Stimulated activated CD4-positive, alpha-beta T cell treated with anti-CD3 and anti-CD28 coated beads, Interleukin-15, amount 100 ng/mL, for 24 hours (primary cell): ENCODE measurements at regions not wholly inside any gene's neighbourhood (a gene's known extent, or its start where the extent isn't known, plus 50 kb on each side); places are given as distances from the start of the nearest gene placed in this dataset.
"Not testable (repeated sequence)": the region's sequence is repeated elsewhere in the genome, so short reads cannot be mapped to it uniquely, and the experiment has no call there.

ENCODE experiments used
- DNase-seq: peaks from one replicate; pipeline ENCODE4 v3.0.0-alpha.2; 2020

DNA sequence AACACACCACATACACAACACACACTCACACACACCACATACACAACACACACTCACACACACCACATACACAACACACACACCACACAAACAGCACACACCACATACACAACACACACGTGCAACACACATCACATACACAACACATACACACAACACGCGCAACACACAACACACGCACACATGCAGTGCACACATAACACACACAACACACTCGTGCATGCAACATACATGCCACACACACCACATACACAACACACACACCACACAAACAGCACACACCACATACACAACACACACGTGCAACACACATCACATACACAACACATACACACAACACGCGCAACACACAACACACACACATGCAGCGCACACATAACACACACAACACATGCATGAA, 192.8 kb downstream of the C16orf95 start:
- DNase-seq, result not testable (repeated sequence)

DNA sequence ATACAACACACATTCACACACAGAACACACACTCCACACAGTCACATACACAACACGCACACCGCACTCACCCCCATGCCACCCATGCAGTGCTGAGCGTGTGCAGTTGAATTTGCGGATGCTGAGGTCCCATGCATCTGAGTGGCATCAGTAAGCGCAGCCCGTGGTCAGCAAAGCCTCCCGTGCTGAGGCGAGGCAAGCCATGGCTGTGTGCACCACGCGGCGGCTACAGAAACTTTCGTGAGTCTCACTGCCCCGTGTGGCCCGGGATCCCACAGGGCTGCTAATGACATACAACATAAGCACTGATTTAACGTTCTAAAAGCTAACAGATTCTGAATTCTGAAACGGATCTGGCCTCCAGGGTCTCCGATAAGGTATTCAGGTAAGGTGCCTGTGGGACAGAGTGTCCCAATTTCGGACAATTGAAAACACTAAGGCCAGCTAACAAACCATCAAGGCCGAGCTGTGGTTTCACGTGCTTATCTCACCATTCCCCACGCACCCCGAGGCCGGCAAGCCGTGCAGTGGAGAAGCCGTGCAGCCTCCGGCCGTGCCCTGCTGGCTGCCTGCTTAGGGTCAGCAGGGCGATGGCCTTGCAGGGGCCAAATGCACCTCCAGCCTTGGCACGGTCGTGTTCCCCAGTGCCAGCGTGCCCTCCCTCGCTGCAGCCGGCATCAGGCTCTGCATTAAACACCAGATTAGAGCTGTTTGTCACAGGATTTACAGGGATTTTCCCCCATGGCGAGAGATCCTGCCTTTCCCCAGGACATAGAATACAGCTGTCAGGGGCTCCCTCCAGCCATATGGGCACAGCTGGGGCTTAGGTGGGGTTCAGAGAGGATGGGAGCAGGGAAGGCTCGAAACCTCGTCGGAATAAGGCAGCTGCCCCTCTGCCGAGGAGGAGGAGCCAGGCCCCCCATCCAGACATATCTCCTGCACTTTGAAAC, 191.7 kb downstream of the C16orf95 start:
- DNase-seq, result no peak

DNA sequence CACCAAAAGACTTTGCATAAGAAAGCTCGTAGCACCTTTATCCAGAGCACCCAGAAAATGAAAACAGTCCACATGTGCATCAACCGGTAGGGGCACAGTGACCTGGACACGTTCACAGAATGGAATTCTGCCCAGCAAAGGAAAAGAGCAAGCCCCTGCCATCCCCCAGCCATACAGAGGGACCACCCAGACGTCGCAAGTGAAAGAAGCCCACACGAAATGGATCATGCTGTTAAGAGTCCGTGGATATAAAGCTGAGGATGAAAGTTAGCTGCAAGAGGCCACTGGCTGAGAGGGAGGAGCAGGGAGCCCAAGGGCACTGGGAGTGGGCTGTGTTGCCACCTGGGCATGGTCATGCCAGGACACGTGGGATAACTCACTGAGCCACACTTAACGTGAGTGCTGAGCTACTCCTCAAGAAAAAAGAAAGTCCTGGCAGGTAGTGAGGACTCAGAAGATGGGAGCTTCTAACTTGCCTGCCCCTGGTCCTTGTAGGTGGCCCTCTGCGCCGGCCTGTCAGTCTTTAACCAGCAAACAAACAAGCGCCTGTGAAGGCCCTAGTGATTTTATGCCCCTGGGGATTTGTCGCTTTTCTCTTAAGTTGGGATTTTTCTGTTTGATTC, 190.7 kb downstream of the C16orf95 start:
- DNase-seq, result no peak

DNA sequence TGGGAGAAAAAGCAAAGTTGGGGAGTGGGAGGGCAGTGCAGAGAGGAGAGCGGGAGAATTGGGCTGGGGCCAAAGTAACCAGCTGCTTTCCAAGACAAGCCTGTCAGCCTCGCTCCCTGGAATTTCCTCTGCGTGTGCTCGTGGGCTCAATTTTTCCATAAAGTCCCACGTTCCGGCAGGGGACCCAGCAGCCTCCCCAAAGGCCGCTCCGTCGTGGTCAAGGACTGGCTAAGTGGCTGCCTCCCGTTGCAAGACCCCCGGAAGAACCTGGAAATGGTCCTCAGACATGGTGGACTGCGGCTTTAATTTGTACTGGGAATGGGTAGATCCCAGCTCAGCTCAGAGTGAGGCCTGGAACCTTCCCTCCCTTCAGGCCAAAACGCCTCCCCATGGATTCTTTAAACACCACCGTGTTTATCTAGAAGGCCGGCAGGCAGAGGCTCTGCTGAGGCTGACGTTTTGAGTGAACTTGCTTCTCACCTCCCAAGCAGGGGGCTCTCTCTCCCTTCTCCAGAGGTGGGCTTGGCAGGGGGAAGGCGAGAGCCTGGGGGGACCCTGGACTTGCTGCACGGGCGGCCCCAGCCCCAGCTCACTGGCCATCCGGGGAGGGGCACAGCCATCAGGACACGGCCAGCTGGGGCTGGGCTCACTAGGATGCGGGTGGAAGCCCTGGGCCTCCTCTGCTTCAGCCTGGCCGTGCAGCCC, 190.0 kb downstream of the C16orf95 start:
- no peak for DNase-seq

DNA sequence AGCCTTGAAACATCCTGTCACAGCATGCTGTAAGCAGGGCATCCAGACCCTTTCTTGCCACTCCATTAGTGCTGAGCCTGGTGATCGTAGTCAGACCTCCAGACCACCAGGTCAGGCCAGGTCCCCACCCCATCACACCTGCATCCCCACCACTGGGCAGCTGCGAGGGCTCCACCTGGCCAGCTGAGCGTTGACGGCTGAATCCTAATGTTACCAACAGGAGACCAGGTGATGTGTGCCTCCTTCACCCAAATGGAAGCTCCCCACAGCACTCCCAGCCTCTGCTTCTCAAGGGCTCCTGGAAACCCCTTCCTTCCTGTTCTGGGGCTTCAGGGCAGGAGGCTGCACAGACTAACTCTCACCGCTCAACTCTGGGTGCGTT, 189.4 kb downstream of the C16orf95 start:
- no peak for DNase-seq

DNA sequence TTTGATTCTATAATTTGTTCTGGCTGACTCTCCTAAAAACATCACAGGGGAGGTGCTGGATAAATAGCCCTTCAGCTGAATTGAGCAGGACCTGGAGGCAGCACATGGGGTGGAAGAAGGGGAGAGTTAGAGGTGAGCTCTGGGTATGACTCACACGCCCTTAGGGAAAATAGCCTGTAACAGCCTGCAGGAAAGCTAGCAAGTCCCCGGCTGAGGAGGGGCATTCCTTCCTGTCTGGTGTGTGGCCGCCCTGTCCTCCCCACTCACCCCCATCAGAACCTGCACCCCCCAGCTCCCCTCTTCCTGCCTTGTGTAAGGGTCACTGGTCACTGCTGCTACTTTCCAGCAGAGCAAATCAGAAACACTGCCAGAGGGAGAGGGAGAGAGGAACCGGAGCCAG, 187.4 kb downstream of the C16orf95 start:
- DNase-seq, result no peak

DNA sequence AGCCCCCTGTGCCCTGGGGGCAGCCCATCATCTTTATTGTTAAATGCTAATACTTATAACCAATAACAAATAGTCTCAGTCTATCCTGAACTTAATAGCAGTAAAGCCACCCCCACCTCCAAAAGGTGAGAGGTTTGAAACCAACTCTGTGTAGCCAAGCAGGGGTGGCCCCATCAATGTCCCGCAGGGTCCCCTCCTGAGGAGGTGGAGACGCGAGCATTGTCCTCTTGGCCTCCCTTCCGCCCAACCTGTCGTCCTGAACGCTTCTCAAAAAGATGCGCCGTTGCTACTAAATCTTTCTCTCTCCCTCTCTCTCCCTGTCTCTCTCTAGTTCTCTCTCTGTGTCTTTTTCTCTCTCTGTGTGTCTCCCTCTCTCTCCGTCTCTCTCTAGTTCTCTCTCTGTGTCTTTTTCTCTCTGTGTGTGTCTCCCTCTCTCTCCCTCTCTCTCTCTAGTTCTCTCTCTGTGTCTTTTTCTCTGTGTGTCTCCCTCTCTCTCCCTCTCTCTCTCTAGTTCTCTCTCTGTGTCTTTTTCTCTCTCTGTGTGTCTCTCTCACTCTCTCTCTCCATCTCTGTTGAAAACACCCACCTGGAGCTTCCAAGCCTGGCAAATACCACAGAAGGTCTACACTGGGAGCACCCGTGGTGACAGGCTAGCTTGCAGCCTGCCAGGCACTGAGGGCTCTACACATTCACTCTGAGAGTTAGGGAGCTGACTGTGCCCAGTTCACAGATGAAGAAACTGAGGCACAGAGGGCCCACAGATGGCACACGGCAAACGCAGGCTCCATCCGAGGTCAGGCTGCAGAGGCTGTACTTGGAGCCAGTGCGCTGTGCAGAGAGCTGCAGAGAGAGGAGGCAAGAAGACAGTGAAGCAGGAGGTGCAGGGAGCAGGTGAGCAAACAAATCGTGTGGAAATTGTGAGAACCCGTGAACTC, 185.9 kb downstream of the C16orf95 start:
- no peak for DNase-seq

DNA sequence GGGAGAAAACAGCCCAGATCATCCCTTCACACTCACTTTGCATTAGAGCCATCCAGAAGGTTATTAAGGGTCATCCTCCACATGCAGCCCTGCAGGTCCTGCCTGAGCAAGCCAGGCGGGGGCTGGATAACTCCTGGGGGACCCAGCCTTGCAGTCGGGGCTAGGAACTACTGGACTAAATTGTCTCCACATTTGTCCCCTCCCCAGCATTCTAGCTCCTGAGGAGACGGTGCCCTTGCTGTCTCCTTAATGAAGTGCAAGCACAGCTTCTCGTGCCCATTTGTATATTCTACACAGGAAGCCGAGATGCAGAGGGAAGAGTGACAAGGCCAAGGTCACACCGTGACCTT, 185.2 kb downstream of the C16orf95 start:
- DNase-seq, result no peak

DNA sequence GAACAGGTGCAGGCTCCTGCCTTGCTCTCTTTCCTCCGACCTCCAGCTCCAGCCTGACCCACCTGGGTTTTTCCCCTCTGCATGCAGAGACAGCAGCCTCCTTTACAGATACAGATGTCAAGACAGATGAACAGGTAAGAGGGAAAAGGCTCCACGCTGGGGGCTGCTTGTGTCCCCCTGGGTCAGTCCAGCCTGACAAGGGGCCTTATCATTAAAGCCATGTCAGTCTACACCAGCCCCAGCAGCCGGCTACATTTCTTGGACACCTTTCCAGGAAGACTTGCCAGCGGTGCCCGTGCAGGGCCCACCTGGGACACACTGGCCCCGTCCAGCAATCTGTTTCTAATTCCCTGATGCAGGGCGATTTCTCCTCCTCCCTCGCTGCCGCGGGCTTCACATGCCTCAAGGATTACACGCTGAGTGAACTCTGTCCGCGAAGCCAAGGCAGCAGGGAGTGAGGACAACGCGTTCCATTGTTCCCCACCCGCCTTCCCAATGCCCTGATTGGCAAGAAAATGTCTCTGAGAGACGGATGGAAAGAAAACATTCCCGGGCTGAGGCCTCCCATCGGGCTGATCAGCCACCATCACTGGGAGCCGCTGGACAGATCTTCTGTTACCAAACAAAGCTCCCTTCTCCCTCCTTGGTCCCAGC, 184.7 kb downstream of the C16orf95 start:
- no peak for DNase-seq

DNA sequence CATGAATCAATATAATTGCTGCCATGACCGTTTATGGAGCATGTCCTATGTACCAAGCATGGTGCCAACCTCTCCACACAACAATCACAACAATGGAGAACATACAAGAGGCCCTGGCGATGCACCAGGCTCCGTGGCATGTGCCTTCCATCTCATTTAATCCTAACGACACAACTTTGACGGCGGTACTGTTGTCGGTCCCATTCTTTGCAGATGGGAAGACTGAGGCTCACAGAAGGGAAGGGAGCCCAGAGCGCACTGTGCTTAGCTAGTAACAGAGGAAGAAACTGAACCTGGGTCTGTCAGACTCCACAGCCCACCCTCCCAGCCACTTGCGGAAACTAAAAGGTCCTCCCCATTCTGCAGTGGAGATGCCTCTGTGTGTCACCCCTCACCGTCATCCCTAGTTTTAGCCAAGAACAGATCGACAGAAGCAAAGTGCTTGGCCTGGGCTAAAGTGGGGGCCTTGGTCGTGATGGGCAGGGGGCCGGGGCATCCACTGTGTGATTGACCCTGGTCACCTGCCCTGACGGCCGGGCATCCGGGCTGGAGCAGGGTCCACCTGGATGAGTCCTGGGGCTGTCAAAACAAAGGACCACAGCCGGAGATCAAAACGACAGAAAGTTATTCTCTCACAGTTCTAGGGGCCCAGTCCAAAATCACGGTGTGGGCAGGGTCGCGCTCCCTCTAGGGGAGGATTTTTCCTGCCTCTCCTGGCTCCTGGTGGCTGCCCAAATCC, 183.9 kb downstream of the C16orf95 start:
- DNase-seq, result no peak

DNA sequence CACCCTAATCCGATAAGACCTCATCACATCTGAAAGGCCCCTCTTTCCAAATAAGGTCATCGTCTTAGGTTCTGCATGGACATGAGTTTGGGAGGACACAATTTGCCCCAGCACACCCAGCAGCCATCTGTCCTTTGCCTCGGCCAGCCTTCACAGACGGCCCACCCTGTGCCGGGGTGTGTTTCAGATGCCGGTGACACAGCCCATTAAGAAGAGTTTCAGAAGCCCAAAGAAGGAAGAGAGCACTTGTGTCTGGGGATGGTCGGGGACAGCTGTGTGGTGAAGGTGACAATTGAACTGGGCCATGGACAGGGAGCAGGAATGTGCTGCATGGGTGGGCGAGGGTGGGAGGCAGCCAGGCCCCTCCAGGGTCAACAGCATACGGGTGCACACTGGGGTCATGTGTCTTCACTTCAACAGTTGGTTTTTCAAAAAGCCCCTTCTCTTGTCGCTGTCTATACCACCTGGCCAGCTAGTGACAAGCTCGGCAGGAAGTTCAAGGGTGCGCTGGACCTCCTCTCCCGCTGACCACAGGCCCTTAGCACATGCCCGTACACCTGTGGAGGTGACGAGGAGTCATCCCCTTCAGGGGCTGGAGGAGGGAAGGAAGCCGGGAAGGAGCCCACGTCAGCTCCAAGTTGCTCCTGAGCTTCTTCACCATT, 183.1 kb downstream of the C16orf95 start:
- DNase-seq, result no peak

DNA sequence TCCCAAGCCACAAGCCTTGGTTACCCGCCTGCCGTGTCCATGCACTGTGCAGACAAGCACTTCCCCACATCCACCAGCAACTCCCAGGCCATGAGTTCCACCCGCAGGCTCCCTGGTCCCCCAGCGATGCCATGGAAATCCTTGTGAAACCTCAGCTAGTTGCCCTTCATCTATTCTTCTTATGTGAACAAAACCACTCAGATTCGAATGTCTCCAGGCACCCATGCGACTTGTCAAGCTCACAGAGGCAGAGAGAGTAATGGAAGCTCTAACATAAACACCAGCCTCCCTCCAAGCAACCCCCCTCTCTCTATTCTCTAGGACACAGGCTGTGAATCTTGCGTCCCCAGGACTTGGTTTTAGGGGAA, 182.6 kb downstream of the C16orf95 start:
- DNase-seq, result no peak

DNA sequence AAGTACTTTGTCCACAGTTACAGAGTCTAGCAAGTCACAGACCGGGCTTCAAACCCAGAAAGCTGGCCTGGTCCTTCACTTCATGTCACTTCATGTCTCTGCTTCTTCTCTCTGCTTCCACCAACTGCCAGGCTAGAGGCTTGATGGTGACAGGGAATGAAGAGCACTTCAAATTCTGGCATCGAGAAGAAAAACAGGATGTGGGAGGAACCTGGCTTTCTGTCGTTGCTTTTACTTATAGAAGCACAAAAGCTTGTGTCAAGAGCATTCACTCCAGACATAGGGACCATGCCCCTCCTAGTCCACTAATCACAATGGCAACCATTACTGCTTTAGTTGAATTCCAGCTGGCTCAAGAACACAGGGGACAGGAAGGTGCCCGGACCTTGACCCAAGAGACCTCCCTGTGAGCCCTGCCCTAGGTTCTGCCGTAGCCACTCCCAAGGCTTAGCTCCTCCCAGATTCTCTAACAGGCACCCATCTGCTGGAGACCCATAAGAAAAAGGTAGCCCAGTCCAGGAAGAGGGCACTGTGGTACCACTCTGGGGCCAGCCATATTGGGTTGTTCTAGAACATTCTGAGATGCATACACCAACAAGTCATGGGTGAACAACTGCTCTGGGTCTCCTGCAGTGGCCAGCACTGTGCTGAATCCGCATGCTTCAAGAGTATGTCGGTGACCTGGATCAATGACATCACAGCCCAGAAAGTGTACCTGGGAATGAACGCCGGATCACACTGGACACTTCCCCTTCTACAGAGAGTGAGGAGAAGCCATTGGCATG, 181.8 kb downstream of the C16orf95 start:
- no peak for DNase-seq

DNA sequence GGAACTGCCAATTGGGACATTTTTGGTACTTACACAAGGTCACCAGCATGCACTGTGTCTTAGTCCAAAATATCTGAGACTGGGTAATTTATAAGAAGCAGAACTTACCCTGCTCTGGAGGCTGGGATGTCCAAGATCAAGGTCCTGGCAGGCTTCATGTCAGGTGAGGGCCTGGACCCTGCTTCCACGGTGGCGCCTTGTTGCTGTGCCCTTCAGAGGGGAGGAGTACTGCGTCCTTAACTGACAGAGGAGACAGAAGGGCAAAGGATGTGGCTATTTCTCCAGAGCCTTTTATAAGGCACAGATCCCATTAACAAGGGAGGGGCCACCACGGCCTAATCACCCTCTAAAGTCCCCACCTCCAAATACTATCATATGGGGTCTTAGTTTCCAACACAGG, 178.9 kb downstream of the C16orf95 start:
- DNase-seq, result no peak

DNA sequence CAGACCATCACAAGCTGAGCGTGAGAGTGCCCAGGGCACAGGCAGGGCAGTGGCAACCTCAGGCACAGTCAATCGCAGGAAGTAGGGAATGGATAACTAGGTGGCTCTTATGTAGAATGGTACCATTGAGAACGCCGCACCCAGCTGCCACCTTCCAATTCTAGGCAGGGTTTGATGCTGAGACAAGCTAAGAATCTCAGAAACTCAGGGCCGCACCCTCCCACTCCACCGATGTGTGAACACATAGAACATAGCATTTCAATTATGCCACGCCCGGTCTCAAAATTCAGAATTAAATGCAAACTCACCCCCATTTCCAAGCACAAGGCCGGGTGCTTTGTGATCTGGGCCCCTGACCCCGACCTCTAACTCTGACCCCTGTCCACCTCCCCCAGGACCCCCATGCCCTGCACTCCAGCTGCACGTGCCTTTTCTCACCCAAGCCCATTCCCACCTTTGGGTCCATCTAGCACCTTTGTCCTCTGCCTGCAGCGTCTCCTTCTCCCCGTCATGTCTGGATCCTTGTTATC, 178.4 kb downstream of the C16orf95 start:
- DNase-seq, result no peak

DNA sequence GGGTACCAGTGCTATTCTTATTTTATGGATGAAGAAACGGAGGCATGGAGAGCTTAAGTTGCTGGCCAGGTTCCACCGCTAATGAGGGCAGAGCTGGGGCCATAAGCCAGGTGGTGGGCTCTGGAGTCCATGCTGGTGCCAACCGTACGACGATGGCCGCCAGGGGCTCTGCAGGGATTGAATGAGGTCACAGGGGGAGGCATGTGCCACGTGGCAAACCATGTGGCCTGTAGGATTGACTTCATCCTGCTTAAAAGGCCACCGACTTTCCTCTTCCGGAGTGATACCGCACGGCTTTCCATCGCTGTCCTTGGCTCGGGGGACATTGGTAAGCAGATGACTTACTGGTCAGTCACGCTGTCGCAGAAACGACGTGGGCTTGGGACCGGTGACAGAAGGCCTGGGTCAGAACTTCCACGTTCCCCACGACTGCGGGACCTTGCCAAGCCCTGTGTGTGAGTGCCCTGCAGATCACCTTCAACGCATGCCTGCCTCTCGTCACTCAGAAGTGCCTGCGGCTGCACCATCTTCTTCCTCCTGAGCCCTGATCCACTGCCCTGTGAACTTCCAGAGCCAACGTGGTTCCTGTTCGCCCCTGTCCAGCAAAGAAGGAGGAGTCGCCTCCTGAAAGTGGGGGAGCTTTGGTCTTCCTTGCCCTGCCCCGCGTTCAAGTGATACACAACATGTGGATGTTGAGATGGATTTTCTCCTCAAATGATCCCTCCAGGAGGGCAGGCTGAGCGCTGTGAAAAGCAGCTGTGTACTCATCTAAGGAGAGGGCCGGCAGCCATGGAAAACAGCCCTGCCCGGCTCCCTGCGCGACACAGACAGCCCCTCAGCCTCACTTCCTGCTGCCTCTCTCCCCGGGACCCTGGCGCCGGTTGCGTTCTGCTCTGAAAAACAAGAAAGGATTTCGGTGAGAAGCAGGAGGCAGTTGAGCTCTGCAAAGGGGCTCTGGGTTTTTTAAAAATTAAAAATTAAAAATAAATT, 176.7 kb downstream of the C16orf95 start:
- no peak for DNase-seq

DNA sequence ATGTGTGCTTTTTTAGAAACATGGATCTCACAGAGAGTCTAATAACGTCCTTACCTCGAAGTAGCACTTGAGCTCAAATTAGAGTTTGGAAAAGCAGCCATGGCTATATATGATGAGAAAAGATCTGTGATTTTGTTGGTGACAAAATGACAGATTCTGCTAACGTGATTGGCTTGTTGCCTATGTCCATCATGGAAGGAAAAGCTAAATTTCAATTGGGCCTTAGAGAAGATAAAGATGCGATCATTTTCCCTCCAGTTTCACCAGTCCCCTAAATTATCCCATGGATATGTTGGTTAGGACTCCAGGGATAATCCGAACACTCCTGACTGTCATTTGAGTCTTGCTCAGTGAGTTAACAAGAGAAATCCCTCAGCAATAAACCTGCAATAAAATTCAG, 175.8 kb downstream of the C16orf95 start:
- no peak for DNase-seq

DNA sequence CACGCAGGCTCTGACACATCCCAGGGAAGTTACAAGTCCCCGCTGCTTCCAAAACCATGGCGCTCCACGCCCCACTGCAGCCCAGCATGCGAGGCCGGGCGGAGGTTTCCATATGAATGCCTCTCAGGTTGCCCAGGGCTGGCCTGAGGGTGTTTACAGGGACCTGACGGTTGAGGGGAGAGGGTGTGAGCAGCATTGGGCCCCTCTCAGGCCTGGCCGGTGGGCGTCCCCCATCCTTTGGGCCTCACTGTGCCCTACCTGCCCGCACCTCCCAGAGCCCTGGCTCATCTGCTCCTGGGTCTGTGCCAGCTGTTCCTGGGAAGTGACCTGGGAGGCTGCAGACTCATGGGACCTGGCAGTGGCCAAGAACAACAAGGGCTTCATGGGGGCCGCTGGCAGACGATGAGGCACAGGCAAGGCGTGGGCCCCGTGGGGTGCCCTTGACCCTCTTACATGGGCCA, 173.5 kb downstream of the C16orf95 start:
- DNase-seq, result no peak
